Testis (tissue), 2 donors: ENCODE measurements at regions not wholly inside any gene's neighbourhood (a gene's known extent, or its start where the extent isn't known, plus 50 kb on each side); places are given as distances from the start of the nearest gene placed in this dataset.

Source experiments
- POLR2A ChIP-seq: fragments of 450-650 bp; IDR thresholded peaks from one replicate; pipeline ENCODE4 v1.6.1; 2017; ENCODE audit warnings: antibody characterized with exemption, mild to moderate bottlenecking, moderate library complexity
- TF ChIP-seq, protein P1 (sequence below), 3 experiments: fragments of 450-650 bp in 2 of 3; fragments of 200-600 bp in 1 of 3; sonication (generic) in 1 of 3; IDR thresholded peaks; one replicate each; pipeline ENCODE4 v1.5.1; 2016 to 2019; ENCODE audit warnings: antibody characterized with exemption in 3 of 3, mild to moderate bottlenecking in 2 of 3, moderate library complexity in 1 of 3

DNA sequence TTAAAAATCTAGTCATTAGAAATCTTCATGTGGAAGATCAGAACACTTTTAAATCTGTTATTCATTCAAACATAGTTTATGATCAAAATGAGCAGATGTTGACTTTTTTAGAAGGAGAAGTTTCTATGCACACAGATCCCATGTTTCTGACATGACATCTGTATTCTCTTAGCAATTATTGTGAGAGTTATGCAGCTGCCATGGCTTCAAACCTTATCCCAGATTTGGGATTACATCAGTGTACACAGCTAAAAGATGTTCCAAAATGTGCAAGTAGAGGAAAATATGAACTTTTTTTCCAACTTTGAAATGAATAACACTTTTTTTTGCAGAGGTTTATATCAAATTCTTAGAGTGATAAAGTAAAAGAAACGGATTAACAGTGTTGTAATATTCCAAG lies 1166.9 kb downstream of the ZPLD1 start:
- TF ChIP-seq, protein P1, sequence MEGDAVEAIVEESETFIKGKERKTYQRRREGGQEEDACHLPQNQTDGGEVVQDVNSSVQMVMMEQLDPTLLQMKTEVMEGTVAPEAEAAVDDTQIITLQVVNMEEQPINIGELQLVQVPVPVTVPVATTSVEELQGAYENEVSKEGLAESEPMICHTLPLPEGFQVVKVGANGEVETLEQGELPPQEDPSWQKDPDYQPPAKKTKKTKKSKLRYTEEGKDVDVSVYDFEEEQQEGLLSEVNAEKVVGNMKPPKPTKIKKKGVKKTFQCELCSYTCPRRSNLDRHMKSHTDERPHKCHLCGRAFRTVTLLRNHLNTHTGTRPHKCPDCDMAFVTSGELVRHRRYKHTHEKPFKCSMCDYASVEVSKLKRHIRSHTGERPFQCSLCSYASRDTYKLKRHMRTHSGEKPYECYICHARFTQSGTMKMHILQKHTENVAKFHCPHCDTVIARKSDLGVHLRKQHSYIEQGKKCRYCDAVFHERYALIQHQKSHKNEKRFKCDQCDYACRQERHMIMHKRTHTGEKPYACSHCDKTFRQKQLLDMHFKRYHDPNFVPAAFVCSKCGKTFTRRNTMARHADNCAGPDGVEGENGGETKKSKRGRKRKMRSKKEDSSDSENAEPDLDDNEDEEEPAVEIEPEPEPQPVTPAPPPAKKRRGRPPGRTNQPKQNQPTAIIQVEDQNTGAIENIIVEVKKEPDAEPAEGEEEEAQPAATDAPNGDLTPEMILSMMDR (IDR thresholded peaks at IDR 0.05): no peak
- no peak for TF ChIP-seq POLR2A
